ENCODE measurements at regions not wholly inside any gene's neighbourhood (a gene's known extent, or its start where the extent isn't known, plus 50 kb on each side); places are given as distances from the start of the nearest gene placed in this dataset.

- no peak for DNase-seq (ENCODE audit: low read depth, low spot score)
Measured at GRCh38 chr5:125597338-125597737, 825.9 kb upstream of the GRAMD2B start.

GRCh38 chr5:125600559-125600958 is 822.6 kb upstream of the GRAMD2B start:
- DNase-seq (ENCODE audit: low read depth, low spot score), result no peak

- no peak for DNase-seq (ENCODE audit: low read depth, low spot score)
Measured at GRCh38 chr5:125602184-125602583, 821.0 kb upstream of the GRAMD2B start.

GRCh38 chr5:125603321-125603720 is 819.9 kb upstream of the GRAMD2B start:
- no peak for DNase-seq (ENCODE audit: low read depth, low spot score)

- DNase-seq (ENCODE audit: low read depth, low spot score), result no peak
Measured at GRCh38 chr5:125604104-125604503, 819.1 kb upstream of the GRAMD2B start.

GRCh38 chr5:125607018-125607417 is 816.2 kb upstream of the GRAMD2B start:
- no peak for DNase-seq (ENCODE audit: low read depth, low spot score)

- DNase-seq (ENCODE audit: low read depth, low spot score), result no peak
Measured at GRCh38 chr5:125609011-125609410, 814.2 kb upstream of the GRAMD2B start.

- DNase-seq (ENCODE audit: low read depth, low spot score), result no peak
Measured at GRCh38 chr5:125610892-125611291, 812.3 kb upstream of the GRAMD2B start.

GRCh38 chr5:125611541-125611940 is 811.7 kb upstream of the GRAMD2B start:
- DNase-seq (ENCODE audit: low read depth, low spot score), result no peak

- DNase-seq (ENCODE audit: low read depth, low spot score), result no peak
Measured at GRCh38 chr5:125612181-125612721, 811.0 kb upstream of the GRAMD2B start.

- no peak for DNase-seq (ENCODE audit: low read depth, low spot score)
Measured at GRCh38 chr5:125612776-125613175, 810.4 kb upstream of the GRAMD2B start.

- DNase-seq (ENCODE audit: low read depth, low spot score), result no peak
Measured at GRCh38 chr5:125630237-125630636, 793.0 kb upstream of the GRAMD2B start.

- DNase-seq (ENCODE audit: low read depth, low spot score), result no peak
Measured at GRCh38 chr5:125633523-125633922, 789.7 kb upstream of the GRAMD2B start.

- DNase-seq (ENCODE audit: low read depth, low spot score), result no peak
Measured at GRCh38 chr5:125634216-125634835, 788.9 kb upstream of the GRAMD2B start.

- DNase-seq (ENCODE audit: low read depth, low spot score), result no peak
Measured at GRCh38 chr5:125639858-125640257, 783.4 kb upstream of the GRAMD2B start.

- DNase-seq (ENCODE audit: low read depth, low spot score), result no peak
Measured at GRCh38 chr5:125652761-125653160, 770.4 kb upstream of the GRAMD2B start.

- no peak for DNase-seq (ENCODE audit: low read depth, low spot score)
Measured at GRCh38 chr5:125654392-125654791, 768.8 kb upstream of the GRAMD2B start.

GRCh38 chr5:125655156-125655555 is 768.1 kb upstream of the GRAMD2B start:
- DNase-seq (ENCODE audit: low read depth, low spot score), result no peak

GRCh38 chr5:125657936-125658335 is 765.3 kb upstream of the GRAMD2B start:
- no peak for DNase-seq (ENCODE audit: low read depth, low spot score)

- DNase-seq (ENCODE audit: low read depth, low spot score), result no peak
Measured at GRCh38 chr5:125659316-125660023, 763.7 kb upstream of the GRAMD2B start.

- DNase-seq (ENCODE audit: low read depth, low spot score), result no peak
Measured at GRCh38 chr5:125660231-125660895, 762.8 kb upstream of the GRAMD2B start.

GRCh38 chr5:125661584-125661983 is 761.6 kb upstream of the GRAMD2B start:
- no peak for DNase-seq (ENCODE audit: low read depth, low spot score)

GRCh38 chr5:125668884-125669283 is 754.3 kb upstream of the GRAMD2B start:
- DNase-seq (ENCODE audit: low read depth, low spot score), result no peak

Data from activated CD4-positive, CD25-positive, alpha-beta regulatory T cell treated with anti-CD3 and anti-CD28 coated beads, Interleukin-2, amount 50 U/mL, for 16 hours (primary cell).